GM23338 (cell line): ENCODE measurements at regions not wholly inside any gene's neighbourhood (a gene's known extent, or its start where the extent isn't known, plus 50 kb on each side); places are given as distances from the start of the nearest gene placed in this dataset.

Experiments used
- ATAC-seq: fragments of 200-7000 bp; cut with Tn5 transposase; 3 replicates; pipeline ENCODE4 v1.9.1; 2020
- DNase-seq: peaks from one replicate; pipeline ENCODE4 v3.0.0-alpha.2; 2015; ENCODE audit warnings: low spot score
- H2AFZ ChIP-seq: fragments of 200-600 bp; sonication (generic); 2 replicates; pipeline ENCODE4 v1.8.0; 2016; ENCODE audit warnings: antibody characterized with exemption, mild to moderate bottlenecking, moderate library complexity
- H3F3A ChIP-seq: fragments of 200-600 bp; sonication (generic); replicated peaks from 2 replicates; pipeline ENCODE4 v1.8.0; 2017; ENCODE audit warnings: antibody characterized with exemption, mixed run types, low read depth
- H3K27ac ChIP-seq: fragments of 200-600 bp; sonication (generic); 2 replicates; pipeline ENCODE4 v1.6.1; 2016; ENCODE audit warnings: low read depth
- H3K27me3 ChIP-seq: fragments of 200-600 bp; sonication (generic); 2 replicates; pipeline ENCODE4 v1.8.0; 2016; ENCODE audit warnings: mild to moderate bottlenecking, mixed run types, moderate library complexity; ENCODE audit not compliant: insufficient read depth
- H3K36me3 ChIP-seq: fragments of 200-600 bp; sonication (generic); 2 replicates; pipeline ENCODE4 v1.8.0; 2016; ENCODE audit warnings: mild to moderate bottlenecking; ENCODE audit not compliant: insufficient read depth
- H3K4me1 ChIP-seq: fragments of 200-600 bp; sonication (generic); 2 replicates; pipeline ENCODE4 v1.8.0; 2016; ENCODE audit warnings: mild to moderate bottlenecking, moderate library complexity; ENCODE audit not compliant: insufficient read depth
- H3K4me2 ChIP-seq: fragments of 200-600 bp; sonication (generic); 2 replicates; pipeline ENCODE4 v1.7.1; 2017; ENCODE audit warnings: mixed run types
- H3K4me3 ChIP-seq: fragments of 200-600 bp; sonication (generic); 2 replicates; pipeline ENCODE4 v1.6.1; 2016; ENCODE audit warnings: mixed run types
- H3K79me2 ChIP-seq: fragments of 200-600 bp; sonication (generic); replicated peaks from 2 replicates; pipeline ENCODE4 v1.8.0; 2017; ENCODE audit warnings: mild to moderate bottlenecking; ENCODE audit not compliant: insufficient read depth
- H3K9me2 ChIP-seq: fragments of 200-600 bp; sonication (generic); 2 replicates; pipeline ENCODE4 v1.8.0; 2017; ENCODE audit not compliant: insufficient read depth
- H4K20me1 ChIP-seq: fragments of 200-600 bp; sonication (generic); replicated peaks from 2 replicates; pipeline ENCODE4 v1.8.0; 2017; ENCODE audit warnings: mild to moderate bottlenecking; ENCODE audit not compliant: insufficient read depth
- H3K27ac Mint-ChIP-seq: 2 replicates; pipeline ENCODE4 v1.8.0; 2020; ENCODE audit warnings: inconsistent platforms, mild to moderate bottlenecking, moderate library complexity, mixed read lengths
- H3K27me3 Mint-ChIP-seq: 3 replicates; pipeline ENCODE4 v1.8.0; 2022; ENCODE audit warnings: low read depth, mild to moderate bottlenecking, moderate library complexity, mixed read lengths, inconsistent platforms; ENCODE audit not compliant: insufficient read depth, poor library complexity
- H3K36me3 Mint-ChIP-seq: 3 replicates; pipeline ENCODE4 v1.8.0; 2021; ENCODE audit warnings: low read depth, mild to moderate bottlenecking, inconsistent platforms, moderate library complexity, mixed read lengths
- H3K4me1 Mint-ChIP-seq: 3 replicates; pipeline ENCODE4 v1.8.0; 2020; ENCODE audit warnings: mild to moderate bottlenecking, inconsistent platforms, mixed read lengths
- H3K4me3 Mint-ChIP-seq: 3 replicates; pipeline ENCODE4 v1.8.0; 2021; ENCODE audit warnings: moderate library complexity, mild to moderate bottlenecking, inconsistent platforms, mixed read lengths
- H3K9me3 Mint-ChIP-seq: 3 replicates; pipeline ENCODE4 v1.8.0; 2020; ENCODE audit warnings: moderate library complexity, mild to moderate bottlenecking, inconsistent platforms, mixed read lengths
- CREB1 ChIP-seq: fragments of 250-450 bp; sonication (Bioruptor Pico); IDR thresholded peaks from 2 replicates; pipeline ENCODE4 v1.5.0; 2020; ENCODE audit warnings: low read depth, mild to moderate bottlenecking, moderate library complexity
- EZH2 ChIP-seq: fragments of 200-600 bp; sonication (generic); IDR thresholded peaks from one replicate; pipeline ENCODE4 v1.8.0; 2017; ENCODE audit warnings: antibody characterized with exemption, mild to moderate bottlenecking, low read depth; ENCODE audit not compliant: unreplicated experiment
- EZH2phosphoT487 ChIP-seq: fragments of 200-600 bp; sonication (generic); IDR thresholded peaks from one replicate; pipeline ENCODE4 v1.8.1; 2018; ENCODE audit warnings: antibody characterized with exemption; ENCODE audit not compliant: unreplicated experiment
- JUNB ChIP-seq: IDR thresholded peaks from one replicate; pipeline ENCODE4 v1.6.1; 2016; ENCODE audit warnings: antibody characterized with exemption; ENCODE audit not compliant: unreplicated experiment
- NANOG ChIP-seq: IDR thresholded peaks from 2 replicates; pipeline ENCODE4 v1.6.1; 2016; ENCODE audit warnings: antibody characterized with exemption, borderline replicate concordance
- POLR2AphosphoS5 ChIP-seq: IDR thresholded peaks from 2 replicates; pipeline ENCODE4 v1.6.1; 2016; ENCODE audit warnings: antibody characterized with exemption, low read depth
- STAT1 ChIP-seq: IDR thresholded peaks from one replicate; pipeline ENCODE4 v1.6.1; 2016; ENCODE audit warnings: antibody characterized with exemption; ENCODE audit not compliant: unreplicated experiment
- ZNF114 ChIP-seq: fragments of 250-450 bp; sonication (Bioruptor Pico); IDR thresholded peaks from 2 replicates; pipeline ENCODE4 v1.5.0; 2020; ENCODE audit warnings: mild to moderate bottlenecking, moderate library complexity
- ZNF331 ChIP-seq: fragments of 250-450 bp; sonication (Bioruptor Pico); IDR thresholded peaks from 2 replicates; pipeline ENCODE4 v1.5.0; 2020; ENCODE audit warnings: low read depth, mild to moderate bottlenecking, moderate library complexity
- TF ChIP-seq, protein P1 (sequence below): fragments of 250-450 bp; sonication (Bioruptor Pico); IDR thresholded peaks from 2 replicates; pipeline ENCODE4 v1.5.0; 2020; ENCODE audit warnings: mild to moderate bottlenecking, moderate library complexity
- TF ChIP-seq, protein P2 (sequence below): IDR thresholded peaks from 2 replicates; pipeline ENCODE4 v1.6.1; 2016; ENCODE audit warnings: antibody characterized with exemption
- TF ChIP-seq, protein P3 (sequence below), 2 experiments: fragments of 200-600 bp in 1 of 2; sonication (generic) in 1 of 2; conservative IDR thresholded peaks; 2 replicates each; pipeline versions ENCODE4 v1.5.1 to v1.6.1; 2016 to 2017; ENCODE audit warnings: antibody characterized with exemption in 2 of 2, low read depth in 2 of 2, mild to moderate bottlenecking in 2 of 2, moderate library complexity in 1 of 2
- TF ChIP-seq, protein P4 (sequence below): IDR thresholded peaks from one replicate; pipeline ENCODE4 v1.6.1; 2018; ENCODE audit warnings: antibody characterized with exemption; ENCODE audit not compliant: unreplicated experiment

DNA sequence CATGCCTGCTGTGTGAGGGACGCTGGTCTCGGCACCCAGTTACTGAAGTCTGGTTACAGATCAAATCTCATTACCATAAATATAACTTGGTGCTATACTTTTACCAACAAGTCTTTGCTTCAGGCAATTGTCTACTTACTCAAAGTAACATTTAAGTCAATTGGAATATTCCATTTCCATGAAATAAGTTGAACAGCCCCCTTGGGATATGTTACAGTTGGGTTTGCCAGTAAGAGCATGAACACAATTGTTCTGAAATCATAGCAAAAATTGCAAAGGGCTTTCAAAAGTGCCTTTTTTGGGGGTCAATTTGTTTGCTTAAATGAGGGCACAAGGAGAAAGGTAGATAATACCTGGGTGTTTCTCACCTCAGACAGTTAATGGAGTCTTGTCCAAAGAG, 170.9 kb upstream of the EXOC2 start:
- H3K27me3 Mint-ChIP-seq, result peaks cover 2% of the 10 kb centered on the region
- Histone ChIP-seq H3K4me1 (no peaks in the 10 kb centered on the region), H3F3A (no peaks in the 10 kb centered on the region), H3K27me3 (no peaks in the 10 kb centered on the region), H3K9me2 (no peaks in the 10 kb centered on the region), H3K79me2 (no peaks in the 10 kb centered on the region), H4K20me1 (no peaks in the 10 kb centered on the region), H3K4me3 (no peak overlapping the region), H3K4me2 (no peak overlapping the region), H3K27ac (no peak overlapping the region), H3K36me3 (no peaks in the 10 kb centered on the region), H2AFZ (no peak overlapping the region)
- ATAC-seq (no peak), DNase-seq (no peak)
- TF ChIP-seq, protein P1, sequence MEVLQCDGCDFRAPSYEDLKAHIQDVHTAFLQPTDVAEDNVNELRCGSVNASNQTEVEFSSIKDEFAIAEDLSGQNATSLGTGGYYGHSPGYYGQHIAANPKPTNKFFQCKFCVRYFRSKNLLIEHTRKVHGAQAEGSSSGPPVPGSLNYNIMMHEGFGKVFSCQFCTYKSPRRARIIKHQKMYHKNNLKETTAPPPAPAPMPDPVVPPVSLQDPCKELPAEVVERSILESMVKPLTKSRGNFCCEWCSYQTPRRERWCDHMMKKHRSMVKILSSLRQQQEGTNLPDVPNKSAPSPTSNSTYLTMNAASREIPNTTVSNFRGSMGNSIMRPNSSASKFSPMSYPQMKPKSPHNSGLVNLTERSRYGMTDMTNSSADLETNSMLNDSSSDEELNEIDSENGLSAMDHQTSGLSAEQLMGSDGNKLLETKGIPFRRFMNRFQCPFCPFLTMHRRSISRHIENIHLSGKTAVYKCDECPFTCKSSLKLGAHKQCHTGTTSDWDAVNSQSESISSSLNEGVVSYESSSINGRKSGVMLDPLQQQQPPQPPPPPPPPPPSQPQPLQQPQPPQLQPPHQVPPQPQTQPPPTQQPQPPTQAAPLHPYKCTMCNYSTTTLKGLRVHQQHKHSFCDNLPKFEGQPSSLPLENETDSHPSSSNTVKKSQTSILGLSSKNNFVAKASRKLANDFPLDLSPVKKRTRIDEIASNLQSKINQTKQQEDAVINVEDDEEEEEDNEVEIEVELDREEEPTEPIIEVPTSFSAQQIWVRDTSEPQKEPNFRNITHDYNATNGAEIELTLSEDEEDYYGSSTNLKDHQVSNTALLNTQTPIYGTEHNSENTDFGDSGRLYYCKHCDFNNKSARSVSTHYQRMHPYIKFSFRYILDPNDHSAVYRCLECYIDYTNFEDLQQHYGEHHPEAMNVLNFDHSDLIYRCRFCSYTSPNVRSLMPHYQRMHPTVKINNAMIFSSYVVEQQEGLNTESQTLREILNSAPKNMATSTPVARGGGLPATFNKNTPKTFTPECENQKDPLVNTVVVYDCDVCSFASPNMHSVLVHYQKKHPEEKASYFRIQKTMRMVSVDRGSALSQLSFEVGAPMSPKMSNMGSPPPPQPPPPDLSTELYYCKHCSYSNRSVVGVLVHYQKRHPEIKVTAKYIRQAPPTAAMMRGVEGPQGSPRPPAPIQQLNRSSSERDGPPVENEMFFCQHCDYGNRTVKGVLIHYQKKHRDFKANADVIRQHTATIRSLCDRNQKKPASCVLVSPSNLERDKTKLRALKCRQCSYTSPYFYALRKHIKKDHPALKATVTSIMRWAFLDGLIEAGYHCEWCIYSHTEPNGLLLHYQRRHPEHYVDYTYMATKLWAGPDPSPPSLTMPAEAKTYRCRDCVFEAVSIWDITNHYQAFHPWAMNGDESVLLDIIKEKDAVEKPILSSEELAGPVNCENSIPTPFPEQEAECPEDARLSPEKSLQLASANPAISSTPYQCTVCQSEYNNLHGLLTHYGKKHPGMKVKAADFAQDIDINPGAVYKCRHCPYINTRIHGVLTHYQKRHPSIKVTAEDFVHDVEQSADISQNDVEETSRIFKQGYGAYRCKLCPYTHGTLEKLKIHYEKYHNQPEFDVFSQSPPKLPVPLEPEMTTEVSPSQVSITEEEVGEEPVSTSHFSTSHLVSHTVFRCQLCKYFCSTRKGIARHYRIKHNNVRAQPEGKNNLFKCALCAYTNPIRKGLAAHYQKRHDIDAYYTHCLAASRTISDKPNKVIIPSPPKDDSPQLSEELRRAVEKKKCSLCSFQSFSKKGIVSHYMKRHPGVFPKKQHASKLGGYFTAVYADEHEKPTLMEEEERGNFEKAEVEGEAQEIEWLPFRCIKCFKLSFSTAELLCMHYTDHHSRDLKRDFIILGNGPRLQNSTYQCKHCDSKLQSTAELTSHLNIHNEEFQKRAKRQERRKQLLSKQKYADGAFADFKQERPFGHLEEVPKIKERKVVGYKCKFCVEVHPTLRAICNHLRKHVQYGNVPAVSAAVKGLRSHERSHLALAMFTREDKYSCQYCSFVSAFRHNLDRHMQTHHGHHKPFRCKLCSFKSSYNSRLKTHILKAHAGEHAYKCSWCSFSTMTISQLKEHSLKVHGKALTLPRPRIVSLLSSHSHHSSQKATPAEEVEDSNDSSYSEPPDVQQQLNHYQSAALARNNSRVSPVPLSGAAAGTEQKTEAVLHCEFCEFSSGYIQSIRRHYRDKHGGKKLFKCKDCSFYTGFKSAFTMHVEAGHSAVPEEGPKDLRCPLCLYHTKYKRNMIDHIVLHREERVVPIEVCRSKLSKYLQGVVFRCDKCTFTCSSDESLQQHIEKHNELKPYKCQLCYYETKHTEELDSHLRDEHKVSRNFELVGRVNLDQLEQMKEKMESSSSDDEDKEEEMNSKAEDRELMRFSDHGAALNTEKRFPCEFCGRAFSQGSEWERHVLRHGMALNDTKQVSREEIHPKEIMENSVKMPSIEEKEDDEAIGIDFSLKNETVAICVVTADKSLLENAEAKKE (CRISPR knock-in tag), result no peak
- no peak for TF ChIP-seq CREB1
- TF ChIP-seq STAT1, result no peak
- TF ChIP-seq, protein P2, sequence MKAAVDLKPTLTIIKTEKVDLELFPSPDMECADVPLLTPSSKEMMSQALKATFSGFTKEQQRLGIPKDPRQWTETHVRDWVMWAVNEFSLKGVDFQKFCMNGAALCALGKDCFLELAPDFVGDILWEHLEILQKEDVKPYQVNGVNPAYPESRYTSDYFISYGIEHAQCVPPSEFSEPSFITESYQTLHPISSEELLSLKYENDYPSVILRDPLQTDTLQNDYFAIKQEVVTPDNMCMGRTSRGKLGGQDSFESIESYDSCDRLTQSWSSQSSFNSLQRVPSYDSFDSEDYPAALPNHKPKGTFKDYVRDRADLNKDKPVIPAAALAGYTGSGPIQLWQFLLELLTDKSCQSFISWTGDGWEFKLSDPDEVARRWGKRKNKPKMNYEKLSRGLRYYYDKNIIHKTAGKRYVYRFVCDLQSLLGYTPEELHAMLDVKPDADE, result no peak
- TF ChIP-seq ZNF114 (CRISPR knock-in tag), result no peak
- no peak for TF ChIP-seq EZH2phosphoT487
- no peak for TF ChIP-seq POLR2AphosphoS5
- no peak for TF ChIP-seq NANOG
- TF ChIP-seq, protein P3, sequence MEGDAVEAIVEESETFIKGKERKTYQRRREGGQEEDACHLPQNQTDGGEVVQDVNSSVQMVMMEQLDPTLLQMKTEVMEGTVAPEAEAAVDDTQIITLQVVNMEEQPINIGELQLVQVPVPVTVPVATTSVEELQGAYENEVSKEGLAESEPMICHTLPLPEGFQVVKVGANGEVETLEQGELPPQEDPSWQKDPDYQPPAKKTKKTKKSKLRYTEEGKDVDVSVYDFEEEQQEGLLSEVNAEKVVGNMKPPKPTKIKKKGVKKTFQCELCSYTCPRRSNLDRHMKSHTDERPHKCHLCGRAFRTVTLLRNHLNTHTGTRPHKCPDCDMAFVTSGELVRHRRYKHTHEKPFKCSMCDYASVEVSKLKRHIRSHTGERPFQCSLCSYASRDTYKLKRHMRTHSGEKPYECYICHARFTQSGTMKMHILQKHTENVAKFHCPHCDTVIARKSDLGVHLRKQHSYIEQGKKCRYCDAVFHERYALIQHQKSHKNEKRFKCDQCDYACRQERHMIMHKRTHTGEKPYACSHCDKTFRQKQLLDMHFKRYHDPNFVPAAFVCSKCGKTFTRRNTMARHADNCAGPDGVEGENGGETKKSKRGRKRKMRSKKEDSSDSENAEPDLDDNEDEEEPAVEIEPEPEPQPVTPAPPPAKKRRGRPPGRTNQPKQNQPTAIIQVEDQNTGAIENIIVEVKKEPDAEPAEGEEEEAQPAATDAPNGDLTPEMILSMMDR (conservative IDR thresholded peaks at IDR 0.05; ENCODE audit: low read depth in 2 of 2), result no peak
- TF ChIP-seq, protein P4, sequence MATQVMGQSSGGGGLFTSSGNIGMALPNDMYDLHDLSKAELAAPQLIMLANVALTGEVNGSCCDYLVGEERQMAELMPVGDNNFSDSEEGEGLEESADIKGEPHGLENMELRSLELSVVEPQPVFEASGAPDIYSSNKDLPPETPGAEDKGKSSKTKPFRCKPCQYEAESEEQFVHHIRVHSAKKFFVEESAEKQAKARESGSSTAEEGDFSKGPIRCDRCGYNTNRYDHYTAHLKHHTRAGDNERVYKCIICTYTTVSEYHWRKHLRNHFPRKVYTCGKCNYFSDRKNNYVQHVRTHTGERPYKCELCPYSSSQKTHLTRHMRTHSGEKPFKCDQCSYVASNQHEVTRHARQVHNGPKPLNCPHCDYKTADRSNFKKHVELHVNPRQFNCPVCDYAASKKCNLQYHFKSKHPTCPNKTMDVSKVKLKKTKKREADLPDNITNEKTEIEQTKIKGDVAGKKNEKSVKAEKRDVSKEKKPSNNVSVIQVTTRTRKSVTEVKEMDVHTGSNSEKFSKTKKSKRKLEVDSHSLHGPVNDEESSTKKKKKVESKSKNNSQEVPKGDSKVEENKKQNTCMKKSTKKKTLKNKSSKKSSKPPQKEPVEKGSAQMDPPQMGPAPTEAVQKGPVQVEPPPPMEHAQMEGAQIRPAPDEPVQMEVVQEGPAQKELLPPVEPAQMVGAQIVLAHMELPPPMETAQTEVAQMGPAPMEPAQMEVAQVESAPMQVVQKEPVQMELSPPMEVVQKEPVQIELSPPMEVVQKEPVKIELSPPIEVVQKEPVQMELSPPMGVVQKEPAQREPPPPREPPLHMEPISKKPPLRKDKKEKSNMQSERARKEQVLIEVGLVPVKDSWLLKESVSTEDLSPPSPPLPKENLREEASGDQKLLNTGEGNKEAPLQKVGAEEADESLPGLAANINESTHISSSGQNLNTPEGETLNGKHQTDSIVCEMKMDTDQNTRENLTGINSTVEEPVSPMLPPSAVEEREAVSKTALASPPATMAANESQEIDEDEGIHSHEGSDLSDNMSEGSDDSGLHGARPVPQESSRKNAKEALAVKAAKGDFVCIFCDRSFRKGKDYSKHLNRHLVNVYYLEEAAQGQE, result no peak
- no peak for TF ChIP-seq EZH2
- no peak for TF ChIP-seq ZNF331 (CRISPR knock-in tag)
- no peak for TF ChIP-seq JUNB
- no peak overlapping the region for H3K4me3 Mint-ChIP-seq
- no peak overlapping the region for H3K27ac Mint-ChIP-seq
- no peaks in the 10 kb centered on the region for H3K9me3 Mint-ChIP-seq
- H3K4me1 Mint-ChIP-seq, result no peaks in the 10 kb centered on the region
- H3K36me3 Mint-ChIP-seq, result no peaks in the 10 kb centered on the region
